ENCODE measurements at regions not wholly inside any gene's neighbourhood (a gene's known extent, or its start where the extent isn't known, plus 50 kb on each side); places are given as distances from the start of the nearest gene placed in this dataset.
A peak's percentile ranks its signal among the peaks of the same experiment; 100 is the strongest.

DNA sequence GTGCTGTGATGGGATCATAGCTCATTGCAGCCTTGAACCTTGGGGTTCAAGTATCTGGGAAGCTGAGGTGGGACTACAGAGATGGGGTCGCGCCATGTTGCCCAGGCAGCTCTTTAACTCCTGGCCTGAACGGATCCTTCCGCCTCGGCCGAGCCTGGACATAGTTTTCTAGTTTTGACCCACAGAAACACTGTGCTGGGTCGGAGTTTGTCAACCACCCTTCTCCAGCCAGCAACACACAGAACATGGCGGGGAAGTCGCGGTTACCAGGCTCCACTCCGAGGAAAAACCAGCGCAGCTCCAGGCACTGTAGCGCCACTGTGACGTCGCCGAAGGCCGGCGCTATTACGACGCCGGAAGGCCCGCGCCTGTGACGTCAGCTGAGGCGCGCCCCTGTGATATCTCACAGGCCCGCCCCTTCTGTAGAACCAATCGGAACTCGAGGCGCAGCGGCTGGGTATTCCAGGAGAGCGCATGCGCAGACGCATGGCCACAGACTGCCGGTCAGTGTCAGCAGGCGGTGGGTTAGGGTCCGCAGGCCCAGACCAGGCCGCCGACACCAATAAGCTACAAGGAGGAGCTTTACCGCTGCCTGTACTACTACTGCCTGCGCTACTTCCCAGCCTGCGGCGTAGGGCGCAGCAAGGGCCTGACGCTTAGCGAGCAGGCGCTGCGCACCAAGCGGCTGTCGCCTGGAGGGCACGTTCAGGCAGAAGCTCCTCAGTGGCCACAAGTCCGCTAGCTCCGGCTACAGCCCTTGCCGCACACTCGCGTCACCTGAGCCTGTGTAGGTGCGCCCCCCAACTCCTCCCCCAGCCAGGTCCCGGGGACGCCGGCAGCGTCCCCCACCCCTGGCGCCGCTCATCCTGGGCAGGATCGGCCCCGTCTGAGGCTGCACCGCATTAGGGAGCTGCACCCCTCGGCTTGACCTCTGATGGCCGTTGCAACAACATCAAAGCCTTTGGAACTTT, 135.2 kb upstream of the KCTD7 start:
- Histone ChIP-seq H3K9me3 (no peaks in the 10 kb centered on the region), H3K27ac (peak overlapping the region; percentile 90 to 92), H3K27me3 (no peaks in the 10 kb centered on the region), H3K4me1 (peaks cover 0 to 17% of the 10 kb centered on the region in 2 donors), H3K36me3 (no peaks in the 10 kb centered on the region), H3K4me3 (peak overlapping the region; percentile 70)
- intact Hi-C loops (cut with DNase I) = no loop called here
- DNase-seq (peak; percentile 98 to 99 (median 98)), ATAC-seq (peak; percentile 98)
- TF ChIP-seq CTCF (IDR thresholded peaks at IDR 0.05) = peak; percentile 18 to 31

DNA sequence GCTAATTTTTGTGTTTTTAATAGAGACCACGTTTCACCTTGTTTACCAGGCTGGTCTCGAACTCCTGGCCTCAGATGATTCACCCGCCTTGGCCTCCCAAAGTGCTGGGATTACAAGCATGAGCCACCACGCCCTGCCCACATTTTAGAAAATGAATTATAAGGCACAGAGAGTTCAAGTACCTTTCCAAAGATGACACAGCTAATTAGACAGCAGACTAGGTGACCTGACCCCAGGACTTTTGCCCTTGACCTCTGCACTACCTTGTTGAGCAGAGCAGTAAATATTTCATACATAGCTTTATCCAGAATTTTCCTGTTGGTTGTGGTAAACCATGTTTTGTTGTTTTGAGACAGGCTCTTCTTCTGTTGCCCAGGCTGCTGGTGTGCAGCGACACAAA, 131.3 kb upstream of the KCTD7 start:
- intact Hi-C loops (cut with DNase I) = no loop called here
- no peak for TF ChIP-seq CTCF (IDR thresholded peaks at IDR 0.05)
- ATAC-seq (no peak), DNase-seq (no peak)
- no peaks in the 10 kb centered on the region for H3K9me3 ChIP-seq
- no peak overlapping the region for H3K27ac ChIP-seq
- peaks cover 0 to 17% of the 10 kb centered on the region in 2 donors for H3K4me1 ChIP-seq
- H3K27me3 ChIP-seq = no peaks in the 10 kb centered on the region
- no peaks in the 10 kb centered on the region for H3K36me3 ChIP-seq
- H3K4me3 ChIP-seq = no peak overlapping the region

GRCh38 chr7:66500087-66500486, 128.6 kb upstream of the KCTD7 start:
- TF ChIP-seq CTCF (IDR thresholded peaks at IDR 0.05) = no peak
- DNase-seq = no peak
- no peaks in the 10 kb centered on the region for H3K36me3 ChIP-seq
- H3K27ac ChIP-seq = no peak overlapping the region
- H3K27me3 ChIP-seq = peaks cover 0 to 14% of the 10 kb centered on the region in 2 donors
- no peak for ATAC-seq
- no peaks in the 10 kb centered on the region for H3K4me1 ChIP-seq
- intact Hi-C loops (cut with DNase I) = no loop called here
- H3K4me3 ChIP-seq = no peak overlapping the region
- H3K9me3 ChIP-seq = no peaks in the 10 kb centered on the region

DNA sequence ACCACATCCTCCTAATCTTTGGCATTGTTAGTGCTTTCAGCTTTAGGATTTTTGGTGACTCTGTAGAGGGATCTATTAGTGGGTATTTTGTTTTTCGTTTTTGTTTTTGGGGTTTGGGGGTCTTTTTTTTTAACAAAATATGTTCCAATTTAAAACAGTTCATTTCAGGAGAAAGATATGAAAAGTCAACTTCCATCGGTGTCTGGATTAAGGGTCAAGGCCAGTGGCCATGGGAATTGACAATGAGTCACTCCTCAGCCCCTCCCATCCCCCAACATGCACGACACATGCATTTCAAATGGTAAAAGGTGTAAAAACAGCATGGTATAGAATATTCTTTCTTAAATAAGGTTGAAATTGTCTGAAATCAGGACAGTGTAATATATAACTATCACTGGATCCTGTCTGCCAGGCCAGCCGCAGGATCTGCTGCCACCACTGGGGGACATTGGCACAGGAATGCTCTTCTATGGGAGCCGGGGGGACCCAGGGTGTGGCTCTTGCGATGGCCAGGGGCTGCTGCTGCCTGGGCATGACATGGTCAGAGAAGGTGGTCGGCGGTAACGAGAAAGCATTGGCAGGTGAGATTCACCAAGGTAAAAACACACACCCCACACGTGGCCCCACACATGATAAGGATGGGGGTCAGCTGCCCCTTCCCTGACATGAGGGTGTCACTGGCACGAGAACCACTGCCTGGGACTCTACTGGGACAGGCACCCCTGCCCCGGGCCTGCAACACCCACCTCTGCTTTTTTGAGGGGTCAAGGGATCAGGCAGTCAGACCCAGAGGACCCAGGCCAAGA, 126.2 kb upstream of the KCTD7 start:
- no peak for TF ChIP-seq CTCF (IDR thresholded peaks at IDR 0.05)
- H3K4me3 ChIP-seq = no peak overlapping the region
- peaks cover 4 to 10% of the 10 kb centered on the region in 2 donors for H3K4me1 ChIP-seq
- H3K9me3 ChIP-seq = no peaks in the 10 kb centered on the region
- peaks cover 11 to 38% of the 10 kb centered on the region in 2 donors for H3K27me3 ChIP-seq
- DNase-seq (no peak), ATAC-seq (no peak)
- no peaks in the 10 kb centered on the region for H3K36me3 ChIP-seq
- no peak overlapping the region for H3K27ac ChIP-seq
- intact Hi-C loops (cut with DNase I) = no loop called here

DNA sequence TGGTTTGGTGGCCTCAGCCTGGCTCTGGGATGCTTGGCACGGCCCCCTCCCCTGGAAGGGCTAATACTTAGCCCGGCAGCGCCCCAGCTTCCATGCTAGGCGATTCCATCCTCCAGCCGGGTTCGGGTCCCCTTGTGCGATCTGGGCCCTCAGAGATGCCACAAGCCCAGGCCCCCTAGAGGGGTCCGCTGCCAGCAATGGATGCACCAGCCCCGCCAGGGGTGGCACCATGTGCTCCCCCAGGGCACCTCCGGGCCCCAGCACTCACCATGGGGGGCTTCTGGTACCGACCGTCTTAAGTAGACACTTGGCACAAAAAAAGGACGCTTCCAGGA, 125.7 kb upstream of the KCTD7 start:
- ATAC-seq (no peak), DNase-seq (no peak)
- no peaks in the 10 kb centered on the region for H3K9me3 ChIP-seq
- no peaks in the 10 kb centered on the region for H3K36me3 ChIP-seq
- peaks cover 4 to 10% of the 10 kb centered on the region in 2 donors for H3K4me1 ChIP-seq
- no peak overlapping the region for H3K27ac ChIP-seq
- intact Hi-C loops (cut with DNase I) = no loop called here
- TF ChIP-seq CTCF (IDR thresholded peaks at IDR 0.05) = no peak
- H3K27me3 ChIP-seq = peaks cover 11 to 43% of the 10 kb centered on the region in 2 donors
- H3K4me3 ChIP-seq = no peak overlapping the region

Measured in left lung (tissue), 4 donors.